Kidney epithelial cell (primary cell): ENCODE measurements at regions not wholly inside any gene's neighbourhood (a gene's known extent, or its start where the extent isn't known, plus 50 kb on each side); places are given as distances from the start of the nearest gene placed in this dataset.

Experiments used
- DNase-seq: peaks from one replicate; pipeline ENCODE4 v3.0.0-alpha.2; 2010; ENCODE audit warnings: low read depth
- H3K27me3 ChIP-seq: 2 replicates; pipeline ENCODE4 v1.6.0; 2011; ENCODE audit warnings: low read length; ENCODE audit not compliant: control insufficient read depth, insufficient read depth
- H3K36me3 ChIP-seq: 2 replicates; pipeline ENCODE4 v1.5.1; 2011; ENCODE audit warnings: low read length; ENCODE audit not compliant: control insufficient read depth, insufficient read depth
- H3K4me3 ChIP-seq: 2 replicates; pipeline ENCODE4 v1.5.1; 2011; ENCODE audit warnings: low read depth, mild to moderate bottlenecking, control low read depth, low read length
- TF ChIP-seq, protein P1 (sequence below): IDR thresholded peaks from 2 replicates; pipeline ENCODE4 v1.5.1; 2011; ENCODE audit warnings: mild to moderate bottlenecking, moderate library complexity, low read length, control low read depth, inconsistent platforms; ENCODE audit not compliant: insufficient read depth, poor library complexity, severe bottlenecking

DNA sequence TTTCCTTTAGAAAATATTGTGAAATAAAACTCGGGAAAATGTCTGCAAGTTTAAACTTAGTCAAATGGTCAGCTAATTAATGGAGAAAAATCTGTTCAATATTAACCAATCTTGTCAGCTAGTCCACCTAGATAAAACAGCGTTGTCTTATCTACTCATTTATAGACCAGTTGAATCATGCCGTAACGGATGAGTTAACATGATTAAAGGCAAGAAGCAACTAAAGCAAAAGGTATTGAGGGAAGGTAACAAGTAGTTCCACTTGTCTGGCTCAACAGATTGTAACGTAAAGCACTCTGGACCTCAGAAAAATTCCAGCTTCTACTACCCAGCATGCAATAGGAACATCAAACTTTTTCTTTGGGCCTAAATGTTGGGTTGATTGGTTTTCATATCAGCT lies 958.2 kb downstream of the DIAPH3 start:
- peak; percentile 1 for DNase-seq
- no peaks in the 10 kb centered on the region for H3K27me3 ChIP-seq
- TF ChIP-seq, protein P1, sequence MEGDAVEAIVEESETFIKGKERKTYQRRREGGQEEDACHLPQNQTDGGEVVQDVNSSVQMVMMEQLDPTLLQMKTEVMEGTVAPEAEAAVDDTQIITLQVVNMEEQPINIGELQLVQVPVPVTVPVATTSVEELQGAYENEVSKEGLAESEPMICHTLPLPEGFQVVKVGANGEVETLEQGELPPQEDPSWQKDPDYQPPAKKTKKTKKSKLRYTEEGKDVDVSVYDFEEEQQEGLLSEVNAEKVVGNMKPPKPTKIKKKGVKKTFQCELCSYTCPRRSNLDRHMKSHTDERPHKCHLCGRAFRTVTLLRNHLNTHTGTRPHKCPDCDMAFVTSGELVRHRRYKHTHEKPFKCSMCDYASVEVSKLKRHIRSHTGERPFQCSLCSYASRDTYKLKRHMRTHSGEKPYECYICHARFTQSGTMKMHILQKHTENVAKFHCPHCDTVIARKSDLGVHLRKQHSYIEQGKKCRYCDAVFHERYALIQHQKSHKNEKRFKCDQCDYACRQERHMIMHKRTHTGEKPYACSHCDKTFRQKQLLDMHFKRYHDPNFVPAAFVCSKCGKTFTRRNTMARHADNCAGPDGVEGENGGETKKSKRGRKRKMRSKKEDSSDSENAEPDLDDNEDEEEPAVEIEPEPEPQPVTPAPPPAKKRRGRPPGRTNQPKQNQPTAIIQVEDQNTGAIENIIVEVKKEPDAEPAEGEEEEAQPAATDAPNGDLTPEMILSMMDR = no peak
- no peak overlapping the region for H3K4me3 ChIP-seq
- H3K36me3 ChIP-seq = no peaks in the 10 kb centered on the region

DNA sequence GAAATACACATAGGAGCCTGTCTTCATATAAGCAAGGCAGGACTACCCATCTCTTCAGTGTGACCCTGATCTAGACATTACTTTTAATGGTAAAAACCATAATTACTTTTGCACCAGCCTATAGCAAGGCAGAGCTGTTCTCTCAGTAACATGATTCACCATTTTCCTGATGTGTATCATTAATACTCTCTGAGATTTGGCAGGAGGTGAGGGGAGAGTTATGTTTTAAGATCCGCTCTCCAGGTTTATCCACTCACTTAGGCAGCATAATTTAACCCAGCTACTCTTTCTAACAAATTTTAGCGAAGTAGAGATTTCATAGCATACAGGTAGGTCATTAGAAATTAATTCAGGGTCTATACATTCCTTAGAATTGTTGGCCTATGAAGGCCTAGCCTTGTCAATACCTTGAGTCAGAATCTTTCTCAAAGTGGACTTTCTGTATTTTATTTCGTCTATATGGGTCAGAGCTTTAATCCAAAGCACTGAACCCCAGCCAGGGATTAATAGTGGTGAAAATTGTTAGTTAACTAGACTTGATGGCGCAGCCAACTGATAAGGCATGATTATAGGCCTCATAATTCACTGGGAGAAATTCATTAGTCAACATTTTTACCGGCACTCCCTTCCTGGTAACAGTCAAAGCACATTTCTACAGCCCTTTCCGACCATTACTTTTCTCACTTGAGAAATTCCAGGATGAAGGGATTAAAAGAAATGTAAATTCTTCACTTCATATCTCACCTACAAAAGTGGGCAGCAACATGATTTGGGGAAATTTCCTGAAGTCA lies 955.1 kb downstream of the DIAPH3 start:
- Histone ChIP-seq H3K27me3 (no peaks in the 10 kb centered on the region), H3K4me3 (no peak overlapping the region), H3K36me3 (no peaks in the 10 kb centered on the region)
- DNase-seq = no peak
- TF ChIP-seq, protein P1 = no peak

DNA sequence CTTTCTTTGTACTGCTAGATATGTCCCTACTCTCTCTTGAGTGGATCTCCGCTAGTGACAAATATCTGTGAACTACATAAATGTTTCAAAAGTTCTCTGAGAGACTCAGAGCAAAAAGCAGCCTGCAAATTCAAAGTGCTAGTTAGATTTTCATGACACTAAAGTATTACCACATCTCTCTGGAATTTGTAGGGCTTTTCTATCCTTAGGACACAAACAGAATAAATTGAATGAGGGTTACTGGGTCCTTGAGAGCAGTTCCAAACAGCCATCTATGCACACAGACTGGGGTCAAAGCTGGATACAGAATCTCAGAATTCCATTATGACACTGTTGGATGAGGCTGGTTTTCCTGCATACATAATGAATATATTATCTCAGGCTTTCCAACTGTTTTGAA lies 953.2 kb downstream of the DIAPH3 start:
- Histone ChIP-seq H3K27me3 (no peaks in the 10 kb centered on the region), H3K36me3 (no peaks in the 10 kb centered on the region), H3K4me3 (no peak overlapping the region)
- DNase-seq = no peak
- TF ChIP-seq, protein P1 = no peak

DNA sequence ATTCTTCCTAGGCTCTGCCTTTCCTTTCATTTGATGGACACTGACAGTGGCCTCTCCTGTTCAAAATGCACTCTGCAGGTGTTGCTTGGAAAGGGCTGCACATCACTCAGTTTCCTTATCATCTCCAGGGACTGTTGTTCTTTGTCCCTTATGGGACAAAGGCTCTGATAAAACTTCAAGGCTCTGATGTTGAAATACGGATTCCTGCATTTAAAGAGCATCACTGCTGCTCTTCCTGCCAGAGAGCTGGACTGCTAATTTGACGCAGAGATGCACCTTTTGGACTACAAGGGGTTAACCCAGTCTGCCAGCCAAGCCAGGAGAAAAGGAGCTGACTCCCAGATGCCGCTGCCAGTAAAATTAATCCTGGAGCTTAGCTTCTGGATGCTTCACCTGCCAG lies 952.1 kb downstream of the DIAPH3 start:
- no peaks in the 10 kb centered on the region for H3K36me3 ChIP-seq
- DNase-seq = no peak
- TF ChIP-seq, protein P1 = no peak
- no peaks in the 10 kb centered on the region for H3K27me3 ChIP-seq
- H3K4me3 ChIP-seq = no peak overlapping the region

DNA sequence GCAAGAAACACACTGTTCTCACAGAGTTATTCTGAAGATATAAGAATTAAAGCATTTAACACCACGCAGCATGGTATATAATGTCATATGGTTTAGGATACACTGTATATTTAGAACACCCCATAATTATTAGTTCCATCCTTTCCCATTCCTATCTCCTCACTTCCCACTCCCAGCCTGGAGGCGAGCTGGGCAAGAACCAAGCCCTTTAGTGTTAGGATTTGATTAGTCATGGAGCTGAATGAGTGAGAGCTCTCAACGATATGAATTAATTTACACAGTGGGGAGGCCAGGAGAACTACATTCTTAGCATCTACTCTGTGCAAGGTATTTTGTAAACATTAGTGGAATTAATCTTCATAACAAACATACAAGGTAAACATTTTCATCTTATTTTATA lies 934.3 kb downstream of the DIAPH3 start:
- Histone ChIP-seq H3K36me3 (no peaks in the 10 kb centered on the region), H3K4me3 (no peak overlapping the region), H3K27me3 (no peaks in the 10 kb centered on the region)
- TF ChIP-seq, protein P1 = no peak
- no peak for DNase-seq

DNA sequence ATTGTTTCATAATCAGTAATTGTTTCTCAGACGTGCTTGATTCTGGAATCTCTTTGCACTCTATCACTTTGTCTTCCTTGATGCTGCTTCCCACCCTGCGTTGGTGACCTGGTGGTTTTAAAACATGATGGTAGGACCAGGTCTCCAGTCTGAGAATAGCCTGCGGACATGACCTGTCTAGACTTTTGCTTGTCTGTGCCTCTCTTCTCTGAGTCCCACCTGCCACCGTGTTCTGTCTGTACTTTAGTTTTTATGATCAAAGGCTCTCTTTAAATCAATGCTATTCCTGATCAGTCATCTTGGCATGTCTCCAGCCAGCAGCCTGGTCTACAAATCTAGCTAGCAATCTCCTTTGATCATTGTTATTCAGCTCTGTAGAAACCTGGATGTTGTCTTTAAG lies 933.9 kb downstream of the DIAPH3 start:
- DNase-seq = no peak
- TF ChIP-seq, protein P1 = no peak
- H3K27me3 ChIP-seq = no peaks in the 10 kb centered on the region
- no peak overlapping the region for H3K4me3 ChIP-seq
- H3K36me3 ChIP-seq = no peaks in the 10 kb centered on the region
